Gastrocnemius medialis (tissue), 4 donors: ENCODE measurements at regions not wholly inside any gene's neighbourhood (a gene's known extent, or its start where the extent isn't known, plus 50 kb on each side); places are given as distances from the start of the nearest gene placed in this dataset.

Experiments used
- POLR2A ChIP-seq, 2 donors: fragments of 450-650 bp; IDR thresholded peaks; one replicate each; pipeline ENCODE4 v1.6.1; 2017; ENCODE audit warnings: antibody characterized with exemption in 2 of 2, mild to moderate bottlenecking in 2 of 2, moderate library complexity in 2 of 2
- TF ChIP-seq, protein P1 (sequence below), 5 experiments: fragments of 450-650 bp in 3 of 5; fragments of 200-600 bp in 2 of 5; sonication (generic) in 2 of 5; IDR thresholded peaks in 4 of 5; conservative IDR thresholded peaks in 1 of 5; 1 replicate in 4 of 5; 2 replicates in 1 of 5; pipeline ENCODE4 v1.5.1; 2016 to 2019; ENCODE audit warnings: antibody characterized with exemption in 5 of 5, mild to moderate bottlenecking in 3 of 5, moderate library complexity in 3 of 5

DNA sequence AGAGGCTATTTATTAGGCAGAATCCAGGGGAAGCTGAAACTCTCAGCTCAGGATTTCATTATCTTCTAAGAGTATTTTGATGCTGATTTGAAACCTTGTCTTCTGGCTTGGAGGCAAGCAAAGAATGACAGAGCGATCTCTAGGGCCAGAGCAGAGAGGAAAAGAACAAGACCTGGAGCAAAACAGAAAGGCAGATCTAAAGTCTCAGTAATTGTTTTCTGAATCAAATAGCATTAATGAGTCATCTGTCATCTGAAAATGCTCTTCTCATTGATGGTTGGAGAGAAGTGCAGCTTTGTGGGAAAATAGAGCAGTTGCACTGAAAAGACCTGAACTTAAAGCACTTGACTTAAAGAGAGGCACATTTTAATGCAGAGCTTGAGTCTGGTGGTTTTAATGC lies 385.9 kb downstream of the RAP2B start:
- no peak for TF ChIP-seq POLR2A (IDR thresholded peaks at IDR 0.05)
- TF ChIP-seq, protein P1, sequence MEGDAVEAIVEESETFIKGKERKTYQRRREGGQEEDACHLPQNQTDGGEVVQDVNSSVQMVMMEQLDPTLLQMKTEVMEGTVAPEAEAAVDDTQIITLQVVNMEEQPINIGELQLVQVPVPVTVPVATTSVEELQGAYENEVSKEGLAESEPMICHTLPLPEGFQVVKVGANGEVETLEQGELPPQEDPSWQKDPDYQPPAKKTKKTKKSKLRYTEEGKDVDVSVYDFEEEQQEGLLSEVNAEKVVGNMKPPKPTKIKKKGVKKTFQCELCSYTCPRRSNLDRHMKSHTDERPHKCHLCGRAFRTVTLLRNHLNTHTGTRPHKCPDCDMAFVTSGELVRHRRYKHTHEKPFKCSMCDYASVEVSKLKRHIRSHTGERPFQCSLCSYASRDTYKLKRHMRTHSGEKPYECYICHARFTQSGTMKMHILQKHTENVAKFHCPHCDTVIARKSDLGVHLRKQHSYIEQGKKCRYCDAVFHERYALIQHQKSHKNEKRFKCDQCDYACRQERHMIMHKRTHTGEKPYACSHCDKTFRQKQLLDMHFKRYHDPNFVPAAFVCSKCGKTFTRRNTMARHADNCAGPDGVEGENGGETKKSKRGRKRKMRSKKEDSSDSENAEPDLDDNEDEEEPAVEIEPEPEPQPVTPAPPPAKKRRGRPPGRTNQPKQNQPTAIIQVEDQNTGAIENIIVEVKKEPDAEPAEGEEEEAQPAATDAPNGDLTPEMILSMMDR (IDR thresholded peaks at IDR 0.05 in 4 of 5, conservative IDR thresholded peaks at IDR 0.05 in 1 of 5): no peak
